WTC11 (cell line): ENCODE measurements at regions not wholly inside any gene's neighbourhood (a gene's known extent, or its start where the extent isn't known, plus 50 kb on each side); places are given as distances from the start of the nearest gene placed in this dataset.

ENCODE experiments used
- ATAC-seq: fragments of 200-7000 bp; cut with Tn5 transposase; 2 replicates; pipeline ENCODE4 v1.10.0; 2021; ENCODE audit warnings: mild to moderate bottlenecking, moderate library complexity
- CTCF ChIA-PET: fragments of 300-600 bp; sonication (Branson Sonifier 250); formaldehyde crosslinking; loops from one replicate; lab custom pipeline; 2021; ENCODE audit warnings: antibody characterized with exemption; lab: Charles Lee
- POLR2A ChIA-PET: fragments of 350-600 bp; sonication (Branson Sonifier 250); formaldehyde crosslinking; loops from one replicate; lab custom pipeline; 2021; ENCODE audit warnings: antibody characterized with exemption; lab: Charles Lee
- DNase-seq: peaks from one replicate; pipeline ENCODE4 v3.0.0; 2021; ENCODE audit warnings: low spot score
- H3K27ac Mint-ChIP-seq: 2 replicates; pipeline ENCODE4 v1.8.0; 2021; ENCODE audit warnings: mixed read lengths
- H3K27me3 Mint-ChIP-seq: 2 replicates; pipeline ENCODE4 v1.8.0; 2021; ENCODE audit warnings: low read depth, mild to moderate bottlenecking, moderate library complexity, mixed read lengths
- H3K36me3 Mint-ChIP-seq: 2 replicates; pipeline ENCODE4 v1.8.0; 2021; ENCODE audit warnings: mixed read lengths
- H3K4me1 Mint-ChIP-seq: 2 replicates; pipeline ENCODE4 v1.8.0; 2022; ENCODE audit warnings: mixed read lengths
- H3K4me3 Mint-ChIP-seq: 2 replicates; pipeline ENCODE4 v1.8.0; 2021; ENCODE audit warnings: mild to moderate bottlenecking, moderate library complexity, mixed read lengths
- H3K9me3 Mint-ChIP-seq: 2 replicates; pipeline ENCODE4 v1.8.0; 2021; ENCODE audit warnings: mixed read lengths
- FOXP1 ChIP-seq: sonication (generic); formaldehyde crosslinking; IDR thresholded peaks from 2 replicates; pipeline ENCODE4 v1.8.0; 2022; ENCODE audit warnings: missing genetic modification reagents, mild to moderate bottlenecking, moderate library complexity, borderline replicate concordance
- NR2C2 ChIP-seq: sonication (generic); formaldehyde crosslinking; IDR thresholded peaks from 2 replicates; pipeline ENCODE4 v1.8.0; 2022; ENCODE audit warnings: mild to moderate bottlenecking, missing genetic modification reagents
- PRRX2 ChIP-seq: fragments of 250-450 bp; sonication (Bioruptor Pico); IDR thresholded peaks from 2 replicates; pipeline ENCODE4 v1.8.0; 2021; ENCODE audit warnings: mild to moderate bottlenecking
- RELA ChIP-seq: sonication (generic); formaldehyde crosslinking; IDR thresholded peaks from 2 replicates; pipeline ENCODE4 v1.8.1; 2022; ENCODE audit warnings: missing genetic modification reagents, mild to moderate bottlenecking, borderline replicate concordance
- RORB ChIP-seq: fragments of 250-450 bp; sonication (Bioruptor Pico); IDR thresholded peaks from 2 replicates; pipeline ENCODE4 v1.9.0; 2021; ENCODE audit warnings: mild to moderate bottlenecking
- SMAD4 ChIP-seq: sonication (generic); formaldehyde crosslinking; IDR thresholded peaks from 2 replicates; pipeline ENCODE4 v1.8.0; 2022; ENCODE audit warnings: mild to moderate bottlenecking, missing genetic modification reagents
- ZNF263 ChIP-seq: sonication (generic); formaldehyde crosslinking; IDR thresholded peaks from 2 replicates; pipeline ENCODE4 v1.8.1; 2022; ENCODE audit warnings: low read depth, mild to moderate bottlenecking, moderate library complexity, missing genetic modification reagents
- ZNF416 ChIP-seq: fragments of 250-450 bp; sonication (Bioruptor Pico); IDR thresholded peaks from 2 replicates; pipeline ENCODE4 v1.9.0; 2021; ENCODE audit warnings: mild to moderate bottlenecking, inconsistent platforms
- TF ChIP-seq, protein P1 (sequence below): sonication (generic); formaldehyde crosslinking; IDR thresholded peaks from 2 replicates; pipeline ENCODE4 v1.8.1; 2023; ENCODE audit warnings: mild to moderate bottlenecking, missing genetic modification reagents
- TF ChIP-seq, protein P2 (sequence below): sonication (generic); formaldehyde crosslinking; IDR thresholded peaks from 2 replicates; pipeline ENCODE4 v1.8.1; 2023; ENCODE audit warnings: mild to moderate bottlenecking, missing genetic modification reagents, borderline replicate concordance
- TF ChIP-seq, protein P3 (sequence below): sonication (generic); formaldehyde crosslinking; IDR thresholded peaks from 2 replicates; pipeline ENCODE4 v1.8.1; 2023; ENCODE audit warnings: mild to moderate bottlenecking, missing genetic modification reagents
- TF ChIP-seq, protein P4 (sequence below): fragments of 250-450 bp; sonication (Bioruptor Pico); IDR thresholded peaks from 2 replicates; pipeline ENCODE4 v1.9.0; 2021; ENCODE audit warnings: mild to moderate bottlenecking
- TF ChIP-seq, protein P5 (sequence below): sonication (generic); formaldehyde crosslinking; IDR thresholded peaks from 2 replicates; pipeline ENCODE4 v1.8.0; 2023; ENCODE audit warnings: mild to moderate bottlenecking, missing genetic modification reagents
- TF ChIP-seq, protein P6 (sequence below): sonication (generic); formaldehyde crosslinking; IDR thresholded peaks from 2 replicates; pipeline ENCODE4 v1.8.1; 2022; ENCODE audit warnings: low read depth, missing genetic modification reagents, borderline replicate concordance

DNA sequence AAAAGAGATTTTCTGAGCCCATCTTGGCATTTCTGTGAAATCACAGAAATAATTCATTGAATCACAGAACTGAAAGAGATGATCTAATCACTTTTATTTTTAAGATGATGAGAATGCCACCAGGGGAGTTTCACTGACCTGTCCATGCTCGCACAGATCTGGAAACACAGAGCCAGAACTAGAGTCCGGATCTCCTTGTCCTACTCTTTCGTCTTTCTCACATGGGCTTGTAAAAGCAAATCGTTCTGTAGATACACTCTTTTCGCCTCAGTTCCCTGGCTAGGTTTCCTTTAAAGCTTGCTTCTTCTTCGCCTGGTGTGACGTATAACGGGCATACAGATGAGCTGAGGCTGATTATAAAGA, 122.5 kb upstream of the SPRED1 start:
- peaks cover 25% of the 10 kb centered on the region for H3K4me1 Mint-ChIP-seq
- H3K9me3 Mint-ChIP-seq: no peaks in the 10 kb centered on the region
- no peaks in the 10 kb centered on the region for H3K36me3 Mint-ChIP-seq
- TF ChIP-seq FOXP1 (CRISPR knock-in tag) (no peak), ZNF416 (CRISPR knock-in tag) (no peak), RELA (no peak), PRRX2 (CRISPR knock-in tag) (no peak), NR2C2 (CRISPR knock-in tag) (no peak), RORB (no peak)
- TF ChIP-seq, protein P1, sequence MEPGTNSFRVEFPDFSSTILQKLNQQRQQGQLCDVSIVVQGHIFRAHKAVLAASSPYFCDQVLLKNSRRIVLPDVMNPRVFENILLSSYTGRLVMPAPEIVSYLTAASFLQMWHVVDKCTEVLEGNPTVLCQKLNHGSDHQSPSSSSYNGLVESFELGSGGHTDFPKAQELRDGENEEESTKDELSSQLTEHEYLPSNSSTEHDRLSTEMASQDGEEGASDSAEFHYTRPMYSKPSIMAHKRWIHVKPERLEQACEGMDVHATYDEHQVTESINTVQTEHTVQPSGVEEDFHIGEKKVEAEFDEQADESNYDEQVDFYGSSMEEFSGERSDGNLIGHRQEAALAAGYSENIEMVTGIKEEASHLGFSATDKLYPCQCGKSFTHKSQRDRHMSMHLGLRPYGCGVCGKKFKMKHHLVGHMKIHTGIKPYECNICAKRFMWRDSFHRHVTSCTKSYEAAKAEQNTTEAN (CRISPR knock-in tag): no peak
- TF ChIP-seq, protein P2, sequence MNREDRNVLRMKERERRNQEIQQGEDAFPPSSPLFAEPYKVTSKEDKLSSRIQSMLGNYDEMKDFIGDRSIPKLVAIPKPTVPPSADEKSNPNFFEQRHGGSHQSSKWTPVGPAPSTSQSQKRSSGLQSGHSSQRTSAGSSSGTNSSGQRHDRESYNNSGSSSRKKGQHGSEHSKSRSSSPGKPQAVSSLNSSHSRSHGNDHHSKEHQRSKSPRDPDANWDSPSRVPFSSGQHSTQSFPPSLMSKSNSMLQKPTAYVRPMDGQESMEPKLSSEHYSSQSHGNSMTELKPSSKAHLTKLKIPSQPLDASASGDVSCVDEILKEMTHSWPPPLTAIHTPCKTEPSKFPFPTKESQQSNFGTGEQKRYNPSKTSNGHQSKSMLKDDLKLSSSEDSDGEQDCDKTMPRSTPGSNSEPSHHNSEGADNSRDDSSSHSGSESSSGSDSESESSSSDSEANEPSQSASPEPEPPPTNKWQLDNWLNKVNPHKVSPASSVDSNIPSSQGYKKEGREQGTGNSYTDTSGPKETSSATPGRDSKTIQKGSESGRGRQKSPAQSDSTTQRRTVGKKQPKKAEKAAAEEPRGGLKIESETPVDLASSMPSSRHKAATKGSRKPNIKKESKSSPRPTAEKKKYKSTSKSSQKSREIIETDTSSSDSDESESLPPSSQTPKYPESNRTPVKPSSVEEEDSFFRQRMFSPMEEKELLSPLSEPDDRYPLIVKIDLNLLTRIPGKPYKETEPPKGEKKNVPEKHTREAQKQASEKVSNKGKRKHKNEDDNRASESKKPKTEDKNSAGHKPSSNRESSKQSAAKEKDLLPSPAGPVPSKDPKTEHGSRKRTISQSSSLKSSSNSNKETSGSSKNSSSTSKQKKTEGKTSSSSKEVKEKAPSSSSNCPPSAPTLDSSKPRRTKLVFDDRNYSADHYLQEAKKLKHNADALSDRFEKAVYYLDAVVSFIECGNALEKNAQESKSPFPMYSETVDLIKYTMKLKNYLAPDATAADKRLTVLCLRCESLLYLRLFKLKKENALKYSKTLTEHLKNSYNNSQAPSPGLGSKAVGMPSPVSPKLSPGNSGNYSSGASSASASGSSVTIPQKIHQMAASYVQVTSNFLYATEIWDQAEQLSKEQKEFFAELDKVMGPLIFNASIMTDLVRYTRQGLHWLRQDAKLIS (CRISPR knock-in tag): no peak
- TF ChIP-seq, protein P3, sequence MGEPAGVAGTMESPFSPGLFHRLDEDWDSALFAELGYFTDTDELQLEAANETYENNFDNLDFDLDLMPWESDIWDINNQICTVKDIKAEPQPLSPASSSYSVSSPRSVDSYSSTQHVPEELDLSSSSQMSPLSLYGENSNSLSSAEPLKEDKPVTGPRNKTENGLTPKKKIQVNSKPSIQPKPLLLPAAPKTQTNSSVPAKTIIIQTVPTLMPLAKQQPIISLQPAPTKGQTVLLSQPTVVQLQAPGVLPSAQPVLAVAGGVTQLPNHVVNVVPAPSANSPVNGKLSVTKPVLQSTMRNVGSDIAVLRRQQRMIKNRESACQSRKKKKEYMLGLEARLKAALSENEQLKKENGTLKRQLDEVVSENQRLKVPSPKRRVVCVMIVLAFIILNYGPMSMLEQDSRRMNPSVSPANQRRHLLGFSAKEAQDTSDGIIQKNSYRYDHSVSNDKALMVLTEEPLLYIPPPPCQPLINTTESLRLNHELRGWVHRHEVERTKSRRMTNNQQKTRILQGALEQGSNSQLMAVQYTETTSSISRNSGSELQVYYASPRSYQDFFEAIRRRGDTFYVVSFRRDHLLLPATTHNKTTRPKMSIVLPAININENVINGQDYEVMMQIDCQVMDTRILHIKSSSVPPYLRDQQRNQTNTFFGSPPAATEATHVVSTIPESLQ (CRISPR knock-in tag): no peak
- no peak for DNase-seq
- H3K27ac Mint-ChIP-seq: 0 out of 2 replicates have a peak overlapping the region, but pooled peaks have one; percentile 33
- ChIA-PET CTCF (interaction anchor here (0.7 kb wide), 1 partner anchor 48 kb away, joined by 3 read pairs; no protein-coding TSS in a partner anchor), POLR2A (interaction anchor here (0.9 kb wide), 1 partner anchor 15 kb away, joined by 3 read pairs; no protein-coding TSS in a partner anchor)
- no peak overlapping the region for H3K4me3 Mint-ChIP-seq
- ATAC-seq: no peak
- H3K27me3 Mint-ChIP-seq: no peaks in the 10 kb centered on the region

DNA sequence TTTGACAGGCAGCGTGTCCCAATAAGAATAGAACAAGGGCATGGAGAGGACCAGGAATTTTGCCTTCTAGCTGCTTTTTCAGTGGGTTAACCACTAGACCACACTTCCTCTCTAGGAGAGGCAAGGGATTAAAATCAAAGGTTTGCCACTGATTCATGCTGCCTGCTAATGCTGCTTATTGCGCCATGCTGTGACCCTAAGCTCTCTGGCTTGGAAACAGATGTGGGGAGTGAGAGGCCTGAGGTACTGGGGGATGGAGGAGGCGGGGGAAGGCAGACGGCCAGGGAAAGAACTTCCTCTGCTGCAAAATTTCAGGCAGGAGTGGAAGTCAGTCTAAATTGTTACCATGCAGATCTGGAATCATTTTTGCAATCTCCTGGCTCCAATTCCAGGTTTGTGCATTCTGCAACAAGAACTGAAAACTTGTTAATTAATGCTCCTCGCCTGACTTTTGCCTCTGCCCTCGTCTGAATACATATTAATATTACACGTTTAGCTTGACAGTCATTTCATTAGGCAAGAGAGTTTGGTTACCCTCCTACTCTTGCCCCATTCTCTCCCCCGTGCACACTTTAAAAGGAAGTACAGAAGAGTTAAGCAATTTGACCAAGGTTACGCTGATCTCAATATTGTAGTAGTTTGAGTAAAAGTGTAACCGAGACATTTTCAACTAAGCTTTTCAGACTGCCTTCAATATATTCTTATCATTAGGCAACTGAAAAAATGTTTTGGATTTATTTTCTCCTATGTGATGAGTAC, 121.7 kb upstream of the SPRED1 start:
- ChIA-PET POLR2A (interaction anchor here (0.9 kb wide), 1 partner anchor 16 kb away, joined by 3 read pairs; no protein-coding TSS in a partner anchor), CTCF (interaction anchor here (0.7 kb wide), 2 partner anchors 48 to 67 kb away, joined by 3 to 7 read pairs; no protein-coding TSS in a partner anchor)
- ATAC-seq: peak; percentile 83
- Mint-ChIP-seq H3K36me3 (no peaks in the 10 kb centered on the region), H3K9me3 (peaks cover 4% of the 10 kb centered on the region; the same call in 1 of the 2 replicates), H3K4me3 (no peak overlapping the region), H3K27ac (no peak overlapping the region), H3K4me1 (peaks cover 25% of the 10 kb centered on the region), H3K27me3 (no peaks in the 10 kb centered on the region)
- no peak for DNase-seq
- TF ChIP-seq ZNF263 (CRISPR knock-in tag): no peak
- TF ChIP-seq, protein P3 (CRISPR knock-in tag): no peak
- TF ChIP-seq, protein P4, sequence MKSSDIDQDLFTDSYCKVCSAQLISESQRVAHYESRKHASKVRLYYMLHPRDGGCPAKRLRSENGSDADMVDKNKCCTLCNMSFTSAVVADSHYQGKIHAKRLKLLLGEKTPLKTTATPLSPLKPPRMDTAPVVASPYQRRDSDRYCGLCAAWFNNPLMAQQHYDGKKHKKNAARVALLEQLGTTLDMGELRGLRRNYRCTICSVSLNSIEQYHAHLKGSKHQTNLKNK (CRISPR knock-in tag): no peak
- TF ChIP-seq, protein P5, sequence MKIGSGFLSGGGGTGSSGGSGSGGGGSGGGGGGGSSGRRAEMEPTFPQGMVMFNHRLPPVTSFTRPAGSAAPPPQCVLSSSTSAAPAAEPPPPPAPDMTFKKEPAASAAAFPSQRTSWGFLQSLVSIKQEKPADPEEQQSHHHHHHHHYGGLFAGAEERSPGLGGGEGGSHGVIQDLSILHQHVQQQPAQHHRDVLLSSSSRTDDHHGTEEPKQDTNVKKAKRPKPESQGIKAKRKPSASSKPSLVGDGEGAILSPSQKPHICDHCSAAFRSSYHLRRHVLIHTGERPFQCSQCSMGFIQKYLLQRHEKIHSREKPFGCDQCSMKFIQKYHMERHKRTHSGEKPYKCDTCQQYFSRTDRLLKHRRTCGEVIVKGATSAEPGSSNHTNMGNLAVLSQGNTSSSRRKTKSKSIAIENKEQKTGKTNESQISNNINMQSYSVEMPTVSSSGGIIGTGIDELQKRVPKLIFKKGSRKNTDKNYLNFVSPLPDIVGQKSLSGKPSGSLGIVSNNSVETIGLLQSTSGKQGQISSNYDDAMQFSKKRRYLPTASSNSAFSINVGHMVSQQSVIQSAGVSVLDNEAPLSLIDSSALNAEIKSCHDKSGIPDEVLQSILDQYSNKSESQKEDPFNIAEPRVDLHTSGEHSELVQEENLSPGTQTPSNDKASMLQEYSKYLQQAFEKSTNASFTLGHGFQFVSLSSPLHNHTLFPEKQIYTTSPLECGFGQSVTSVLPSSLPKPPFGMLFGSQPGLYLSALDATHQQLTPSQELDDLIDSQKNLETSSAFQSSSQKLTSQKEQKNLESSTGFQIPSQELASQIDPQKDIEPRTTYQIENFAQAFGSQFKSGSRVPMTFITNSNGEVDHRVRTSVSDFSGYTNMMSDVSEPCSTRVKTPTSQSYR: no peak
- TF ChIP-seq SMAD4 (CRISPR knock-in tag): no peak
- TF ChIP-seq, protein P6, sequence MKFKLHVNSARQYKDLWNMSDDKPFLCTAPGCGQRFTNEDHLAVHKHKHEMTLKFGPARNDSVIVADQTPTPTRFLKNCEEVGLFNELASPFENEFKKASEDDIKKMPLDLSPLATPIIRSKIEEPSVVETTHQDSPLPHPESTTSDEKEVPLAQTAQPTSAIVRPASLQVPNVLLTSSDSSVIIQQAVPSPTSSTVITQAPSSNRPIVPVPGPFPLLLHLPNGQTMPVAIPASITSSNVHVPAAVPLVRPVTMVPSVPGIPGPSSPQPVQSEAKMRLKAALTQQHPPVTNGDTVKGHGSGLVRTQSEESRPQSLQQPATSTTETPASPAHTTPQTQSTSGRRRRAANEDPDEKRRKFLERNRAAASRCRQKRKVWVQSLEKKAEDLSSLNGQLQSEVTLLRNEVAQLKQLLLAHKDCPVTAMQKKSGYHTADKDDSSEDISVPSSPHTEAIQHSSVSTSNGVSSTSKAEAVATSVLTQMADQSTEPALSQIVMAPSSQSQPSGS: no peak
- TF ChIP-seq, protein P2 (CRISPR knock-in tag): no peak
